Uterus (tissue), 2 donors: ENCODE measurements at regions not wholly inside any gene's neighbourhood (a gene's known extent, or its start where the extent isn't known, plus 50 kb on each side); places are given as distances from the start of the nearest gene placed in this dataset.

Experiments used
- POLR2A ChIP-seq, 2 donors: fragments of 450-650 bp; IDR thresholded peaks; one replicate each; pipeline ENCODE4 v1.6.1; 2016; ENCODE audit warnings: antibody characterized with exemption in 2 of 2, mild to moderate bottlenecking in 1 of 2, moderate library complexity in 1 of 2
- TF ChIP-seq, protein P1 (sequence below), 4 experiments: fragments of 200-600 bp in 2 of 4; fragments of 450-650 bp in 2 of 4; sonication (generic) in 2 of 4; IDR thresholded peaks; one replicate each; pipeline ENCODE4 v1.5.1; 2016 to 2019; ENCODE audit warnings: antibody characterized with exemption in 4 of 4, mild to moderate bottlenecking in 2 of 4, moderate library complexity in 1 of 4

DNA sequence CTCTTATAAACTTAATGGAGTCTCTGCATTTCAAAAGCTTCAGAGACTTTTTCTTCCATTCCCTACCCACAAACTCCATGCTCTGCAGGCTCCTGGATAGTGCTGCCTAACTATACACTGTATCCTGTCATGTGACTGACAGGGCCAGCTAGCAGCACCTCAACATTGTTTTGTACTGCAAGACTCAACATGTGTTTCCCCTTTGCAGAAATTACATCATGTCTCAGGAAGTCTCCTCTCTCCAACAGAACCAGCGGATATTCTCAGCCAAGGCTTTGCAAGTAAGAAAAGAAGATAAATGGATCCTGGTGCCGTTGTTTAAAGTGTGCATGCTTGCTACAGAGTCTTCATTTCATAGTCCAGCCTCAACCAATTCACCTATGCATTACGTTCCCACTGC lies 164.0 kb upstream of the UBASH3B start:
- TF ChIP-seq, protein P1, sequence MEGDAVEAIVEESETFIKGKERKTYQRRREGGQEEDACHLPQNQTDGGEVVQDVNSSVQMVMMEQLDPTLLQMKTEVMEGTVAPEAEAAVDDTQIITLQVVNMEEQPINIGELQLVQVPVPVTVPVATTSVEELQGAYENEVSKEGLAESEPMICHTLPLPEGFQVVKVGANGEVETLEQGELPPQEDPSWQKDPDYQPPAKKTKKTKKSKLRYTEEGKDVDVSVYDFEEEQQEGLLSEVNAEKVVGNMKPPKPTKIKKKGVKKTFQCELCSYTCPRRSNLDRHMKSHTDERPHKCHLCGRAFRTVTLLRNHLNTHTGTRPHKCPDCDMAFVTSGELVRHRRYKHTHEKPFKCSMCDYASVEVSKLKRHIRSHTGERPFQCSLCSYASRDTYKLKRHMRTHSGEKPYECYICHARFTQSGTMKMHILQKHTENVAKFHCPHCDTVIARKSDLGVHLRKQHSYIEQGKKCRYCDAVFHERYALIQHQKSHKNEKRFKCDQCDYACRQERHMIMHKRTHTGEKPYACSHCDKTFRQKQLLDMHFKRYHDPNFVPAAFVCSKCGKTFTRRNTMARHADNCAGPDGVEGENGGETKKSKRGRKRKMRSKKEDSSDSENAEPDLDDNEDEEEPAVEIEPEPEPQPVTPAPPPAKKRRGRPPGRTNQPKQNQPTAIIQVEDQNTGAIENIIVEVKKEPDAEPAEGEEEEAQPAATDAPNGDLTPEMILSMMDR (IDR thresholded peaks at IDR 0.05), result no peak
- TF ChIP-seq POLR2A (IDR thresholded peaks at IDR 0.05), result no peak
